ENCODE measurements at regions not wholly inside any gene's neighbourhood (a gene's known extent, or its start where the extent isn't known, plus 50 kb on each side); places are given as distances from the start of the nearest gene placed in this dataset.
"Not testable (repeated sequence)": the region's sequence is repeated elsewhere in the genome, so short reads cannot be mapped to it uniquely, and the experiment has no call there.

GRCh38 chr3:160098261-160098908 lies 109.8 kb downstream of the IL12A start:
- no peak for DNase-seq

GRCh38 chr3:160098926-160099626 lies 110.4 kb downstream of the IL12A start:
- no peak for DNase-seq

- peak in 1 of 2 donors; percentile 28 for DNase-seq
Observed at GRCh38 chr3:160099834-160100233, 111.2 kb downstream of the IL12A start.

GRCh38 chr3:160100610-160101009 lies 112.0 kb downstream of the IL12A start:
- DNase-seq, result no peak

GRCh38 chr3:160102001-160102400 lies 113.4 kb downstream of the IL12A start:
- DNase-seq, result not testable (repeated sequence)

GRCh38 chr3:160103397-160103796 lies 114.8 kb downstream of the IL12A start:
- no peak for DNase-seq

- DNase-seq, result no peak
Observed at GRCh38 chr3:160105907-160106584, 117.4 kb downstream of the IL12A start.

GRCh38 chr3:160106905-160107861 lies 118.0 kb upstream of the C3orf80 start:
- DNase-seq, result no peak

GRCh38 chr3:160108362-160108761 lies 116.9 kb upstream of the C3orf80 start:
- DNase-seq, result no peak

GRCh38 chr3:160112481-160112880 lies 112.7 kb upstream of the C3orf80 start:
- DNase-seq, result no peak

GRCh38 chr3:160112996-160113395 lies 112.2 kb upstream of the C3orf80 start:
- DNase-seq, result no peak

GRCh38 chr3:160114355-160114995 lies 110.7 kb upstream of the C3orf80 start:
- no peak for DNase-seq

GRCh38 chr3:160115387-160115786 lies 109.8 kb upstream of the C3orf80 start:
- no peak for DNase-seq

GRCh38 chr3:160124224-160124623 lies 101.0 kb upstream of the C3orf80 start:
- DNase-seq, result no peak

- no peak for DNase-seq
Observed at GRCh38 chr3:160125258-160125657, 100.0 kb upstream of the C3orf80 start.

- DNase-seq, result no peak
Observed at GRCh38 chr3:160126051-160126450, 99.2 kb upstream of the C3orf80 start.

- no peak for DNase-seq
Observed at GRCh38 chr3:160126761-160127160, 98.5 kb upstream of the C3orf80 start.

- no peak for DNase-seq
Observed at GRCh38 chr3:160127308-160127707, 97.9 kb upstream of the C3orf80 start.

- DNase-seq, result no peak
Observed at GRCh38 chr3:160128056-160128455, 97.2 kb upstream of the C3orf80 start.

- no peak for DNase-seq
Observed at GRCh38 chr3:160129459-160130061, 95.7 kb upstream of the C3orf80 start.

GRCh38 chr3:160130071-160130470 lies 95.2 kb upstream of the C3orf80 start:
- DNase-seq, result no peak

GRCh38 chr3:160130950-160131349 lies 94.3 kb upstream of the C3orf80 start:
- DNase-seq, result no peak
